Activated CD8-positive, alpha-beta memory T cell treated with anti-CD3 and anti-CD28 coated beads, Interleukin-2, amount 50 U/mL, for 48 hours (primary cell): ENCODE measurements at regions not wholly inside any gene's neighbourhood (a gene's known extent, or its start where the extent isn't known, plus 50 kb on each side); places are given as distances from the start of the nearest gene placed in this dataset.
"Not testable (repeated sequence)": the region's sequence is repeated elsewhere in the genome, so short reads cannot be mapped to it uniquely, and the experiment has no call there.

Experiments
- DNase-seq: peaks from one replicate; pipeline ENCODE4 v3.0.0-alpha.2; 2020

- no peak for DNase-seq
Measured at GRCh38 chr6:112591329-112591728, 244.2 kb downstream of the RFPL4B start.

- no peak for DNase-seq
Measured at GRCh38 chr6:112592159-112592558, 245.0 kb downstream of the RFPL4B start.

- no peak for DNase-seq
Measured at GRCh38 chr6:112594886-112595594, 247.9 kb downstream of the RFPL4B start.

GRCh38 chr6:112595841-112596240, 248.7 kb downstream of the RFPL4B start:
- DNase-seq = no peak

- no peak for DNase-seq
Measured at GRCh38 chr6:112597176-112597575, 250.0 kb downstream of the RFPL4B start.

GRCh38 chr6:112600168-112600567, 253.0 kb downstream of the RFPL4B start:
- no peak for DNase-seq

- DNase-seq = no peak
Measured at GRCh38 chr6:112603726-112604125, 256.6 kb downstream of the RFPL4B start.

GRCh38 chr6:112606656-112607435, 259.7 kb downstream of the RFPL4B start:
- DNase-seq = no peak

- not testable (repeated sequence) for DNase-seq
Measured at GRCh38 chr6:112608925-112609324, 261.8 kb downstream of the RFPL4B start.

GRCh38 chr6:112613410-112613809, 266.3 kb downstream of the RFPL4B start:
- DNase-seq = no peak

GRCh38 chr6:112618849-112619248, 271.7 kb downstream of the RFPL4B start:
- no peak for DNase-seq

GRCh38 chr6:112620812-112621569, 273.9 kb downstream of the RFPL4B start:
- no peak for DNase-seq

- DNase-seq = no peak
Measured at GRCh38 chr6:112622036-112622435, 274.9 kb downstream of the RFPL4B start.

- DNase-seq = no peak
Measured at GRCh38 chr6:112626468-112627082, 279.4 kb downstream of the RFPL4B start.

GRCh38 chr6:112634376-112634775, 287.2 kb downstream of the RFPL4B start:
- no peak for DNase-seq

- DNase-seq = no peak
Measured at GRCh38 chr6:112636650-112637262, 289.6 kb downstream of the RFPL4B start.

- DNase-seq = no peak
Measured at GRCh38 chr6:112639391-112639831, 292.3 kb downstream of the RFPL4B start.

- DNase-seq = no peak
Measured at GRCh38 chr6:112640891-112641290, 293.8 kb downstream of the RFPL4B start.

- DNase-seq = no peak
Measured at GRCh38 chr6:112649853-112650252, 302.7 kb downstream of the RFPL4B start.

- no peak for DNase-seq
Measured at GRCh38 chr6:112651239-112651638, 304.1 kb downstream of the RFPL4B start.

- no peak for DNase-seq
Measured at GRCh38 chr6:112659912-112660311, 312.8 kb downstream of the RFPL4B start.

GRCh38 chr6:112660626-112661025, 313.5 kb downstream of the RFPL4B start:
- DNase-seq = no peak

- no peak for DNase-seq
Measured at GRCh38 chr6:112663698-112664097, 316.6 kb downstream of the RFPL4B start.
